GM21529 (cell line): ENCODE measurements at regions not wholly inside any gene's neighbourhood (a gene's known extent, or its start where the extent isn't known, plus 50 kb on each side); places are given as distances from the start of the nearest gene placed in this dataset.

Experiments used
- ATAC-seq: cut with Tn5 transposase; IDR thresholded peaks from one replicate; pipeline ENCODE4 v1.9.1; 2021; ENCODE audit not compliant: unreplicated experiment

DNA sequence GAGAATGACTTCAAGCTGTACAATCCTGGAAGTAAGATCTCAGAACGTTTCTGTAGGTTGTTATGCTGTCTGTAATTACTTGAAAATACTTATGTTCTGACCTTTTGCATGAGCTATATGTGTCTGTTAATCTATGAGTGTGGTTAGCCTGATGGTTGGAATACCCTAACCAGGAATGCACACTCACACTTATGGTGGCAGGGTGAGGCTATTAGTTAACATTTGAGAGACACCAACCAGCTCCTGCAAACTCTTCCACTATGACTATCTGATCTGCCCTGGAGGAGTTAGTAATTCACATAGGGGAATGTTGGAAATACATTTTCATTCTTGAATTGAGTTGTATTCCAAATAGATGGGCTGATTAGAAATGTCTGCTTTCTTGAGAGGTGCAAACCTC is 450.3 kb downstream of the INHBA start:
- no peak for ATAC-seq

DNA sequence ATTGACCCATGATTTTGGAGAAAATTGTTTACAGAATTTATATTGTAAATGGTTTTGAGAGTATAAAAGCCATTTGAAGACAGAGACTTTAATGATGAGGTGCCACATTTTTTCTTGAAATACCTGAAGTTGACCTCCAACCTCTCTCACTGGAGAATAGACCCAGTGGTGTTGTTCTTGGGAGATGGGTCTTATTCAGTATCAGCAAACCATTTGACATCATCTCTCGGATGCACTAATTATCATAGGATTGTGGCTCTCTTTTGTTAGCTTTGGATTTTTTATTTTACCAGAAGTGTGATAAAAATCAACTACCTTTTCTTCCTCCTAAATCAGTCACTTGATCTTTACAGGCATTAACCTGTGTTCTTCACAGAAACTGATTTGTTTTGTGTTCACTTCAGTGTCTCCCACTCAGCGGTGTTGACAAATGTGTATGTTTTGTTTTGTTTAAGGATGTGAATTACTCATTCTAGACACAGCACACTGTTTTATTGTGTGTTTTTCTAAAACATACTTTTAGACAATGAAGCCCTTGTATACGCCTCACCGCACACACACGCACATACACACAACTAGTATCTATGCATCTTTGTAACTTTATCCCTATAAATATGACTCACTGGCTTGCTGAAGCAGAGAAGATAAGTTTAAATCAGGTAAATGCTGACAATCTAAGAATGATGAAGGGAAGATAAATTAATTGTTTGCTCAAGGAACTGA is 455.6 kb downstream of the INHBA start:
- no peak for ATAC-seq

DNA sequence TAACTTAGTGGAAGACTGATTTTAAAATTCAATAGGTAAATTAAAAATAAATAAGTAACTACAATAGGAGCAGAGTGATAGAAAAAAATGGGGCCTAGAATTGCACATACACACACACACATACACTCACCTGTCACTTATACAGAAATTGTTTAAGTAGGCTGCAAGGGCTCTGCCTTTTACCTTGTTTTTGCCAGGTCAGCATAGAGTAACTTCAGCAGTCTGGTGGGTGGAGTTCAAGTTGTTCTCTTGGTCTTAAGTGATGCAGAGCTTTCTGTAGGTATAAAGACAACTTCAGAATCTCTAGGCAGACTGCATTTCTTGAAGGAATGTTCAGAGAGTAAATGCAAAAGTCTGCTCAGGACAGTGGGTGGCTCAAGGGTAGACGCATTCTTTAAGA is 457.0 kb downstream of the INHBA start:
- no peak for ATAC-seq

DNA sequence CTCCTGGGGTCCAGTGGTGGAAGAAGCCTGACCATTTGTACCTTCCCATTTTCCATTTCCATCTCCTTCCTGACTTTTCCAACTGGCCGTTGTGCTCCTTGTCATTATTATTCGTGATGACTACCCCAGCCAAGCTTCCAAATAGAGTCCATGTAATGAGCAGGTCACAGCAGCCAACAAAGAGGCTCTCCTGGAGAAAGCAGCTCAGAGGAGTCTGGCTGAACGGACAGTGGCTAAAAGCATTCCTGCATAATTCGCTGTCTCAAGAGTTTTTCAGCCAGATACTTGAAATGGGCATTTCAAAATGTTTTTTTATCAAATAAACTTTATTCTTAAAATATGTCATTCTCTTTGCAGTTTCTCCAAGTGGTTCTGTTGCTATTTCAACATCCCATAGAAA is 458.6 kb downstream of the INHBA start:
- no peak for ATAC-seq

DNA sequence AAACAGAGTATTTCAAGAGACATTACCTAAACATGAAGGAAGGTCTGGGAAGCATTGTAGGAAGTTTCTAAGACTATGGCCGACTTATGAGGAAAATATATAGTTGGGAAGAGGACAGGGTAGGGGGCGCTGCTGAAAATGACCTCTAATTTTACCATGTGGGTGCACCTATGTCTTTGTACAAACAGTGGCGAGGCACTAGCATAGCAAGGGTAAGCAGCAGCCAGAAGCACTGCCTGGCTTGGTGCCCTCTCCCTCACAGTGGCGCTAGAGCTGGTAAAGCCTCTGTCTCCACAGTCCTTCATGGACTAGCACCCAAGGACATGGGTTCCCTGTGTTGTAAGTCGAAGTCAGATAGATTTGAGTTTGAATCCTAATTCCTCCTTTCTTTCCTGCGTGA is 461.2 kb downstream of the INHBA start:
- ATAC-seq, result no peak

DNA sequence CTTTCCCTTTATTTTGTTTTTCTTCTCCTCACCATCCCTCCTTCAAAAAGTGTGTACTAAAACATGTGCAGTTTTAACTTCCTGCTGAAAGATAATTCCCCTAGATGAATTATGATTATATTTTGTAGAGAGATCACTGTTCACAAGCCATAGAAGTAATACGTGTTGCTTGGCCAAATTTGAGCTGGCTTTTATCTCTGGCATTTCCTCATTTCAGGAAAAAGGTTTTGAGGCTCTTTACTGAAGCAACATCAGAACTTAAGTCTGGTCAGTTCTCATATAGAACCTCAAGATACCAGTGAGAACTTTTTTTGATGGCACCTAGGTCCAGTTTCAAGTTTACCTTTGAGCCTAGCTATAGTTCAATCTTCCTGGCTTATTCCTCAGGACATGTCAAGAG is 463.3 kb downstream of the INHBA start:
- ATAC-seq, result no peak

DNA sequence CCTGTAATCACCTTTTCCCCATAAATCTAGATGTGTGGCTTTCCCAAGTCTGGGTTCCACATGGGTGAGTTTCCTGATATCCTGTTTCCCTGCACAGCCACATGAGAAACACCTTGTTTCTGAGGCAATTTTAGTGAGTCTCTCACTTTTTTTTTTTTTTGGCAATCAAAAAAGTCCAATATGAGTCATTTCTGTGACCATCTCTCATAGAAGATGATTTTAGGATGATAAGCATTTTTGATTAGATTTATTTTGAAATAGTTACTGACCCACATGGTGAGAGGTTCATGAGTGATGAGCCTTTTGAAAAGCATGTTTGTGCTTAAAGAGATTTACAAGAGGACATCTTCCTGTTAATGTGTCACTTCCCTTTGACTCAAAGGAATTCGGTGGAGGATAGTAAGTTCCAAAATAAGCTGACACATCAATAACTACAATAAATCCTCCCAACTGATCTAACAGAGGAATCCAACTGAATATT is 464.0 kb downstream of the INHBA start:
- no peak for ATAC-seq

DNA sequence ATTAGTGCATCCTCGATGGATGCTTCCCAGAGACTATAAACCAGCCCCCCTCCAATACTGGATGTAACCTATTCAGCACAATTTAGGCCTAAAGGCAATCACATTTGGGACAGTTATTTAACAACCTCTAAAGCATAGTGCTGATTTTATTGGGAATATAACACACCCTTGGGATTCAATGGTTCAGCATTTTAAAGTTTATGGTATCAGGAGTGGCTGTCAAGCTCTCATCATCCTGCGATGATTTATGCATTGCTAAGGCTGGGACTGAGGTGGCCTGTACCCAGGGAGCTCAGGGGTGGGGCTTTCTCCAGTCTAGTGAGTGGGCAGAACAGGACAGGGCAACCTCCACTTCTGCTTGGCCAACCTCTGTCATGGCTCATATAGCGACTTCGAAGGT is 464.9 kb downstream of the INHBA start:
- no peak for ATAC-seq

DNA sequence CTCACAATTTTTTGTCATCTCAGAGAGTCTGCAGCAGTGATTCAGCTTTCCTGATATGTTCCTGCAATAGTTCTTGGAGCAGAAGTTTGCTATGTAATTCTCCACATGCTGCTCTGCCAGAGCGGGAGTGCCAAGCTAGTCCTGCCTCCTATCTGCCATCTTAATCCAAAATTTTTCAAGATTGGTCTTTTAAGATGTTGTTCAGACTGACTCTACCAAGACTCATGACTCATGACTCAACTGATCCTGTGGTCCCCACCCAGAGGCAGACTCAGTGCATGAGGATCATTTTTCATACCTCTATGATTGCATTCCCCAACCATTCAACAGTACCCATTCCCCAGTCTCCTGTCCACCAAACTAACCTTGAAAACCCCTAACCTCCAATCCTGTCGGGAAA is 470.8 kb downstream of the INHBA start:
- ATAC-seq, result no peak

DNA sequence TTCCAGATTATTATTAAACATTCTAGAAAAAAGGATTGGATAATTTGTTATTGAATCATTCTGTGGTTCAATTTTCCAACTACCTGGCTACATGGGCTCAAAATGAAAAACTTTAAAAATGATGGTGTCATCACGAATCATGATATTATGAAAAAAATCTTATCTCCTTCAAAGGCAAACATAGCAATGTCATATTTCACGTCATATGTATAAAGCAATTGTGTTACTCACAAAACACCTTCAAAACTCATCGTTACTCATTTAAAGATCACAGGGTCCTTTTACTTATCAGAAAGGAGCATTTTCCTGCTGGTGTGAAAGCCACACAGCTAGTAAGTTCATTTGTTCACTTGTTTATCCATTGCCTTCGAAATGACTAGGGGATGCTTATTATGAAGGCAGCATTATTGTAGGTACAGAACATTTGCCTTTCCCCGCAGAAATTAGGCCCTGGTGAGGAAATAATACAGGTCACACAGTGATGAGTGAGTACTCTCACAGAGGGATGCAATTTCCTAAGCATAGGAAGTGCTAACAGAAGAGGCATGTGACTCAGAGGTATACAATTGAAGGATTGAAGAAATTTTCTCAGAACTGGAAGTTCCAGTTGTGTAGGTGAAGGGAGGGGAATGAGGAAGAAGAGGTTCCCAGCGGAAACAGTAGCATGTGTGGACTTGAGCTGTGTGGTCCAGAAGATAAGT is 478.7 kb downstream of the INHBA start:
- no peak for ATAC-seq

DNA sequence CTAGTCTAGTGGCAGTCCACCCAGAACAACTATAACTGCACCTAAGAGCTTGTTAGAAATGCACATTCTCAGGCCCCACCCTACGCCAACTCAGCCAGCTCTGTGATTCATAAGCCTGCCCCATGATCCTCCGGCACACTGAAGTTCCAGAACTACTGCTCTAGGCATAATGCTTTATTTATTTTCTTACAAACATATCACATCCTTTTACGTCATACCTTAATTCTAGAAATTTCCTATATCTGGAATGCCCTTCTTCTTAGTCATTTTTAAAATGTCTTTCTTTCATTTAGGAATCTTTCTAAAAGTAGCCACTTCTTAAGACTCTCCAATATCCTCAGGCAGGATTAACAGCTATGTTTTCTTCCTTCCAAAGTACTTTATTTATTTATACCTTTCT is 480.1 kb downstream of the INHBA start:
- ATAC-seq, result no peak

DNA sequence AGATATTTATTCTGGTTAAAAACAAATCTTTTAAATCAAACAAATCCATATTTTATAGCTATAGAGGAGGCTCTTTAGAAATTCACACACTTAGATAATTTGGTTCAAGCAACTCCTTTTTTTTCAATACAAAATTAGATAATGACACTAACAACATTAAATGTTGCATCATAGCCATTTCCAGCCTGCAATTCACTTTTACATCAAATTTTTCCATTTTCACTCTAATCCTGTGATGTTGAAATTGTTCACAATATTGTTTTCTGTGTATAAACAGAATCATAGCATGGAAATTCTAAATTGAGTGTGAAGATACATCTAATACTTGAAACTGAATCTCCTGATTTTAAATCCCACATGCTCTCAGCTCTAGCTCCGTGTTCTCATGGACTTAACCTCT is 482.6 kb downstream of the INHBA start:
- no peak for ATAC-seq

DNA sequence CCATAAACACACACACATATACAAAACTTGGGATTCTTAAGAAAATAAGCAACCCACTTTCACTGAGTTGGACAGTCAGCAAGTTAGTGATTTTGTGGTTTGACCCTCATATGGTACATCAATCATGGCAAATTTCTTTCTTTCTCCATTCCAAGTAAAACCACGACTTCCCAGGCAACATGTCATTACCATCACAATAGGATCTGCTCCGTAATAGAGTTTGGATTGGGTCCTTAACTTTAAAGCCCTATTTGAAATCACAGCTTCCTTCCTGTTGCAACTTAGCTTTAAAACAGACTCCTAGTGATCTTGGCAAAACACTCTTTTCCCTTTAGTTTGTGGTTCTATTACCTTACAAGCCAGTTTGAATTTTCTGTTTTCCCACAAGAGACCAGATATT is 483.6 kb downstream of the INHBA start:
- ATAC-seq, result no peak

DNA sequence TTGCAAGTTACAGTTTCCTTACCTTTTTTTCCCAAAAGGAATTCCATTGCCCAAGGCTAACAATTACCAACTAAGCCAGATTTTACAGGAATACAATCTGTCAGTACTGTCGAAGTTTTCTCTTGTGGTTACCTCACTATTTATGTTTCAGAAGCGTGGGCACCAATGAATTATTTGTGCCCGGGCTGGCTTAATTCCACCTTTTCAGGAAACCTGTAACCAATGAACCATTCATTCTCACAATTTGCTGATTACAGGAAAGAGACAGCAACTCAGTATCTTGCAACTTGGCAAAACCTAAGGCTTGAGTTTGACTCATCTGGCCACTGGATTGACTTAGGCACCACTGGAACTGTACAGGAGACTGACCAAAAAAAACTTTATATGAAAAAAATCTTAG is 485.6 kb downstream of the INHBA start:
- no peak for ATAC-seq

DNA sequence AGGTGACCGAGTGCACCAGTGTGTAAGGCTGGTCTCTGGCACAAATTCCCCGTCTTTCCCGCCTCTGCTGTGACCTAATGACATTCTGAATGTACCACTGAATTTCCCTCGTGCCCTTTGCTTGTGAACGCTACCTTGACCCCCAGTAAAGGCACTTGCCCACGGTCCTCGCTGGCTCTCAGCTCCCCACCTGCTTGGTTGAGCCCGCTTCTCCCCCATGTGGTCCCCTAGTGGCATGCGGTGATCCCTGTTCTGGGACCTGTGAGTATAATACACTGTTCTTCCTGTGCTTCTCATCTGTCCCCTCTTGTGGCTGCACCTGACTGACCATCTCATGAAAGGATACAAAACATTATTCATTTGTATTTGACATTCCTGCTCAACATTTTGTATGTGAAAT is 495.7 kb downstream of the INHBA start:
- no peak for ATAC-seq

DNA sequence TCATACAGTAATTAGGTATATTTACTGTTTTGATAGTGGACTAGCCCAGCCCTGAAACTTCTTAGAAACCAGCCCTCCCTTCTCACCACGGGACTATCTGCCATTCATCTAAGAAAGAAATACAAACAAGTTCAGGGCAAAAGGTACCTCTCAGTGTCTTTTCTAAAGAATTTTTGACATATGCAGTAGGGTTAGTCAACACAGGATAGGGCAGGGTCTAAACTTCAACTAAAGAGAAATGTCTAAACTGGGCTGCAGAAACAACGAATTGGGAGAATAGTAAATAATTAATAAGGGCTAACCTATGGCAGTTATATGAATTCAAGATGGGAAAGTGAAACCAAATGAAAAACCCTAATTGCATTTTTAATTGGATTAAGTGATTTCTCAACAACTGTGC is 496.6 kb downstream of the INHBA start:
- peak; percentile 40 for ATAC-seq

DNA sequence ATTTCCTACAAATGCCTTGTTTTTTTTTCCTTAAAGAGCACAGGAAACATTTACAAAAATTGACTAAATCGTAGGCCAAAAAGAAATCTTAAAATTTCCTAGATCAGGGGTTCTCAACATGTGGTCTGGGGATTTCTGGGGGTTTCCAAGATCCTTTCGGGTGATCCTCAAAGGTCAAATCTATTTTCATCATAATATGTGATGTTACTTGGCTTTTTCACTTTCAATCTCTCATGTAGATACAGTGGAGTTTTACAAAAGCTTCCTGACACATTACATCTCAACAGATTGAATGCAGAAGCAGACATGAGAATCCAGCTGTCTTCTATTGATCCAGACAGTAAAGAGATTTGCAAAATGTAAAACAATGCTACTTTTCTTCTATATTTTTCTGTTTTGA is 497.3 kb downstream of the INHBA start:
- peak; percentile 74 for ATAC-seq

DNA sequence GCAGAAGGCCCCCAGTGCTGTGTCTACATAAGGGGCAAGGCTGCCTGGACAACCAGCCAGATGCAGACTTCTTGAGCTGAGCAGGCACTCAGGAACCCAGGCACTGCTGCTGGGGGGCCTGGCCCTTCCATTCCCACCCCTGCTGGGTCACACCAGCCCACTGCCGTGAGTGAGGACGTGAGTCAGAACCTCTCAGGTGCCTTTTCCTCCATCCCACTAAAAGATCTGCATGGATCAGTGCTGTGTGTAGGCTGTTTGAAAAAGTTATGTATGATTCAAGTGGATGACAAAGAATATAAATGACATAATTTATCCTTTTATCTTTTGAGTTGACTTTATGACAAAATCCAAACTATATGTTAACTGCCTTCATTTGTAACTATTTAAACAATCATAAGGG is 499.3 kb downstream of the INHBA start:
- no peak for ATAC-seq

DNA sequence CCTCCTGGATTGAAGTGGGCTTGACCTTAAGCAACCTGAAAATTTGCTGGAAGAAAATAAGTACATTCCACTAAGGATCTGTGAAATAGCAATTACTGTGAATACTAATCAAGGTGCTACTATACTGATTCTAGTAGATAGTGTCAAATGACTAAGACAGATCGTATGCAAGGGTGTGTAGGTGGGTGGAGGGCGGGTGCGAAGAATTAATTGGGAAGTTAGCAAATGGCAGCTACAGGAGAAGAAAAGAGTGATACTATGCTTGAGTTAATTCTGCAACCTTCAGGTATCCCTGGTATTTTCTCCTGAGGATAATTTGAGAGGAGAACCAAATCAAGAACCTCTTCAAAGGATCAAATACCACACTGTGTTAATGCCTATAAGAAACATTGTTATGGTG is 501.9 kb downstream of the INHBA start:
- ATAC-seq, result no peak

DNA sequence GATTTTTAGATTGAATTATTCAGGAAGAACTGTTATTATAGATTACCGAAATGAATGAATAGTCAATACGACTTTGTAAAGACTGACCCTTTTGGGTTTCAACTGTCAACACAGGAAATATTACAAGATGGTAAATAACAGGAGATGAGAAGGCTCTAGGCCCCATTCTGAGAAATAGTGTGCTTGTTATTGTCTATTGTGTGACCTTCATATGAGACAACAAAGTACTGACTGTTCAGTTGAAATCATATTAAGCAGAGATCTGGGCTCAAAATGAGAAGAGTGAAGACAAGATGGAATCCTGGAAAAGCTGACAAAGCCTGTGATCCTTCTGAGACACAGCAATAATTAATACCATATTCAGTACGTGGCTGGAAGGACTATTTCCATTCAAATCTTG is 503.8 kb downstream of the INHBA start:
- ATAC-seq, result no peak

DNA sequence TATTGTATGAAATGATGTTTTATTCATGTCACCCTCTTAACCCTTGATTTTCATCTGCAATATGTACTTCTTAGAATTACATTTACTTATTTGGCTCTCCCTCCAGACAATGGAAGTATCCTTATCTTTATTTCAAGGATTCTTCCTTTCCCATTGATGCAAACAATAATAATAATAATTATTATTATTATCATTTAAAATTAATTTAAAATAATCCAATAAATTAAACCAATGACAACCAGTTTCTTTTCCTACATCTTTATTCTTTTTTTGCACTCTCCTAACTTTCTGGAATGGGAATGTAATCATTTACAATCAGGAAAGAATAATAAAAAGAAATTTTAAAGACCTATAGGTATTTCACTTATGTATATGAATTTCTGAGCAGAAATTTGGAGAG is 504.4 kb downstream of the INHBA start:
- ATAC-seq, result no peak

DNA sequence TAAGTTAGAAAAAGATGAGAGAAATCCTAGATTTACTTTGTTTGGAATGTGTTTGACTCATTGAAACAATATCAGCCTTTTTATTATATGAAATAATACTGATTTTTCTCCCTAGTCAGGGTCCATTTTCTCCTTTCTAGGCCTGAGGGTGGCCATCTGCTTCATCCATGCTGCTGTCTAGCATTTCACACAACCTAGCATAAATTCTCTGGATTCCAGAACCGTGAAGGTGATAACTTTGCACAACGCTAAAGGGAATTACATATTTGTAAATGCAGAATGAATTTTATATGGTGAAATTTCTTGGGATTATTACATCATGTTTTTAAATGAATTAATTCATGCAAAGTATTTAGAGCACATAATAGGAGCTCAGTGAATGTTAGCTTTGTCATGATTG is 505.1 kb downstream of the INHBA start:
- no peak for ATAC-seq
